Astrocyte of the spinal cord (primary cell): ENCODE measurements at regions not wholly inside any gene's neighbourhood (a gene's known extent, or its start where the extent isn't known, plus 50 kb on each side); places are given as distances from the start of the nearest gene placed in this dataset.
"Not testable (repeated sequence)": the region's sequence is repeated elsewhere in the genome, so short reads cannot be mapped to it uniquely, and the experiment has no call there.

Experiments used
- DNase-seq: peaks from one replicate; pipeline ENCODE4 v3.0.0; 2011; ENCODE audit warnings: low read depth, low spot score
- H3K4me3 ChIP-seq: 2 replicates; pipeline ENCODE4 v1.5.1; 2011; ENCODE audit warnings: low read depth, mild to moderate bottlenecking, low read length, moderate library complexity
- CTCF ChIP-seq: IDR thresholded peaks from 2 replicates; pipeline ENCODE4 v1.5.1; 2012; ENCODE audit warnings: low read depth, mild to moderate bottlenecking, low read length, inconsistent platforms
- in situ Hi-C: cut with HindIII; loops from 2 replicates; pipeline ENCODE4 v1.10.0; 2017; ENCODE audit warnings: low sequenced_read_pairs

GRCh38 chr12:131222329-131223139, 268.8 kb downstream of the ADGRD1 start:
- in situ Hi-C loops, result no loop called here
- DNase-seq, result no peak
- no peak overlapping the region for H3K4me3 ChIP-seq
- TF ChIP-seq CTCF, result no peak

GRCh38 chr12:131223171-131223761, 269.6 kb downstream of the ADGRD1 start:
- DNase-seq, result no peak
- TF ChIP-seq CTCF, result no peak
- no peak overlapping the region for H3K4me3 ChIP-seq
- in situ Hi-C loops, result no loop called here

DNA sequence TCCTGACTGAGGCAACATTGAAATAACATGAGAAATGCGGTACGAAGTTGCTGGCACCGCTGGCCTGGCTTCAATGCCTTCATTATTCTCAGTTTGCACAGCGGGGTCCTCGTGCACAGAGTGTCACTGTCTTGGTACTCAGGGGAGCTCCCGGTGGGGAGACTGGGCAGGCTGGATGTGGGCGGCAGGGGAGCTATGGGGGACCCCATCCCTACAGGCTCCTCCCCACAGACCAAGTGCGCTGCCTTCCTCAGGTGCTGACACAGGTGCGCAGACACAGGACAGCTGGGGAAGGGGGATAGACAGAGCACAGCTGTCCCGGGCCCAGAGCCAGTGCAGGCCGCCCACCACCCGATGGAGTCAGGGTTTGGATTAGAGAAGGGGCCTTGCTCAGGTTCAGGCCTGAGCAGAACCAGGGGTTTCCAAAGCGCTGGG, 270.1 kb downstream of the ADGRD1 start:
- no peak for DNase-seq
- no peak for TF ChIP-seq CTCF
- in situ Hi-C loops, result no loop called here
- H3K4me3 ChIP-seq, result no peak overlapping the region

GRCh38 chr12:131224226-131225065, 270.7 kb downstream of the ADGRD1 start:
- in situ Hi-C loops, DNase-seq, H3K4me3 ChIP-seq: not testable (repeated sequence)

DNA sequence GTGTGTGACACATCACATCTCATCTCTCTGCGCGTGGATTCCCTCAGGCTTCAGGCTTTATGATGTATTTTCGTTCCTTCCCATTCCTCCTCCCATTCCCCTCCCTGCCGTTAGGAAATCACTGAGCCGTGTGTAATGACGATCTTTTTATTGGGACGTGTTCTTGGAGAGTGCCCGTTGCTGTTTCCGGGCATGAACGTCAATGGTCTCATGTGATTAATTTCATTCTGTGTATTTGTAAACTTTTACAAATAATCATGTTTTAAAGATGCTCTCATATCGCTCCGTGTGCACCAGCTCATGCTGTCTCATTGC, 271.3 kb downstream of the ADGRD1 start:
- H3K4me3 ChIP-seq, in situ Hi-C loops, DNase-seq: not testable (repeated sequence)

GRCh38 chr12:131226345-131227265, 272.9 kb downstream of the ADGRD1 start:
- no peak for TF ChIP-seq CTCF
- in situ Hi-C loops, result no loop called here
- no peak overlapping the region for H3K4me3 ChIP-seq
- DNase-seq, result no peak

DNA sequence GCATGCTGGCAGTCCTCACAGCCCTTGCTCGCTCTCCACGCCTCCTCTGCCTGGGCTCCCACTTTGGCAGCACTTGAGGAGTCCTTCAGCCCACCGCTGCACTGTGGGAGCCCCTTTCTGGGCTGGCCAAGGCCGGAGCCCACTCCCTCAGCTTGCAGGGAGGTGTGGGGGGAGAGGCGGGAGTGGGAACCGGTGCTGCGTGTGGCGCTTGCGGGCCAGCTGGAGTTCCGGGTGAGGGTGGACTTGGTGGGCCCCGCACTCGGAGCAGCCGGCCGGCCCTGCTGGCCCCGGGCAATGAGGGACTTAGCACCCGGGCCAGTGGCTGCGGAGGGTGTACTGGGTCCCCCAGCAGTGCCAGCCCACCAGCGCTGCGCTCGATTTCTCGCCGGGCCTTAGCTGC, 273.9 kb downstream of the ADGRD1 start:
- DNase-seq, H3K4me3 ChIP-seq, in situ Hi-C loops: not testable (repeated sequence)

DNA sequence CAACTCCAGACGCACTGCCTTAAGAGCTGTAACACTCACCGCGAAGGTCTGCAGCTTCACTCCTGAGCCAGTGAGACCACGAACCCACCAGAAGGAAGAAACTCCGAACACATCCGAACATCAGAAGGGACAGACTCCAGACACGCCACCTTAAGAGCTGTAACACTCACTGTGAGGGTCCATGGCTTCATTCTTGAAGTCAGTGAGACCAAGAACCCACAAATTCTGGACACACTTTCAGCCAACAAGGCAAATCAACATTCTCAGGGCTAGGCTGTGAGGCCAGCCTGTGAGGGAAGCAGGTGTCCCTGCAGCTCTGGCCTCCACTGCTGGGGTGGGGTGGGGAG, 275.3 kb downstream of the ADGRD1 start:
- DNase-seq, H3K4me3 ChIP-seq, in situ Hi-C loops: not testable (repeated sequence)
